ENCODE measurements at regions not wholly inside any gene's neighbourhood (a gene's known extent, or its start where the extent isn't known, plus 50 kb on each side); places are given as distances from the start of the nearest gene placed in this dataset.

DNA sequence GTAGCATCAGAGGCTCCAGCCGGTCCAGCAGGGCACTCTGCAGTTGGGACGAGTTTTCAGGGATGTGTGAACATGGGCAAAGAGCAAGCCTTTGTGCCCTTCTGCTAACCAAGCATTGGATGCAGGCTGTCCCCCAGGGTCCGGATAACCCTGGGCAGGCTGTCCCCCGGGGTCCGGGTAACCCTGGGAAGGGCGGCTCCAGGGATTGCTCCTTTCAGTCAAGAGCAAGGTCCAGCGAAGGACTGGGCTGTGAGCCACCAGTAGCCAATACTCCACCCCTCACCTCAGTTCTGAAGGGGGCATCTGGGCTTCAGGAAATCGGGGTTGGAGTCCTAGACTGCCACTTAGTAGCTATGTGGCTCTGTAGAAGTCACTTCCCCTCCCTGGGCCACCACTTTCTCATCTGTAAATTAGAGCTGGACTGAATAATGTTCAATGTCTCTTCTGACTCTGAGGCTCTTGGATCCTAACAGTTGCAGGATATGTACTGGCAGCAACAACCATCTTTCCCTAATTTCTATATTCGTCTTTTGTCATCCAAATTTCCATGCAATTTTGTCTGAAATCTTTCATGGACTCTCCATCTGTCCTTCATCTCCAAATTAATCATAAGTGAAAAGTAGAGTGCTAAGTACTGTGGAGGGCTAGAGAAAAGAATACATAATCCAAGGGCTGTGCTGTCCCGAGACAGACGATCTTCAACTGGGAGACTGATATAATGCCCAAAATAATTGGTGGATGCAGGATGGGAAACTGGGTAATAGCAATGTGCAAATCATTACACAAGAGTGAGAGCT, 137.4 kb upstream of the NTF3 start:
- H3K27ac ChIP-seq, result no peak overlapping the region
- H3K27me3 ChIP-seq, result peaks cover 4% of the 10 kb centered on the region
- H3K4me1 ChIP-seq, result no peaks in the 10 kb centered on the region
- no peaks in the 10 kb centered on the region for H3K36me3 ChIP-seq
- TF ChIP-seq CTCF (IDR thresholded peaks at IDR 0.05) (no peak), POLR2AphosphoS5 (IDR thresholded peaks at IDR 0.05) (no peak)
- no peak overlapping the region for H3K4me3 ChIP-seq
- no peaks in the 10 kb centered on the region for H3K9me3 ChIP-seq
- no peak for ATAC-seq
- 67 to 82% methylated on average over 4 to 6 of the region's 11 CpGs for WGBS, 2 donors (ENCODE audit: low coverage in 1 of 2)

- TF ChIP-seq POLR2A (IDR thresholded peaks at IDR 0.05) (no peak), POLR2AphosphoS5 (IDR thresholded peaks at IDR 0.05) (no peak), CTCF (IDR thresholded peaks at IDR 0.05) (no peak), EP300 (IDR thresholded peaks at IDR 0.05) (no peak)
- ATAC-seq, result no peak
- 71 to 82% methylated on average over 3 of the region's 3 CpGs for WGBS, 2 donors (ENCODE audit: low coverage in 1 of 2)
These were observed 136.8 kb upstream of the NTF3 start for GRCh38 chr12:5295151-5295550.

DNA sequence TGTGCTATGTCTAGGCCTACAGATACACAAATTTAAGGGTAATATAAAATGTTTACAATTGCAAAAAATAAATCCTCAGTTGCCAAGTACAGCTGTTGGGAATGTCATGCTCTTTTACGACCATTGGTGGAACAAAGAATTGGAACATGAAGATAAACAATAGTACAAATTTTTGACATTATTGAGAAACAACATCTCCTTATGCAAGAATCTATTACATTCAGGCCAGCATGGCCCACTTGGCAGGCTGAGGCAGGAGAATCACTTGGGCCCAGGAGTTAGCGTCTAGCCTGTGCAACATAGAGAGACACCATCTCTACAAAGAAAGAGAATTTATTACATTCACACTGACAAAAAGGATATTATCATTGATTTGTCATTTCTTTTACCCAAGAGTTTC, 135.9 kb upstream of the NTF3 start:
- H3K27ac ChIP-seq, result no peak overlapping the region
- no peaks in the 10 kb centered on the region for H3K4me1 ChIP-seq
- H3K4me3 ChIP-seq, result no peak overlapping the region
- no peaks in the 10 kb centered on the region for H3K36me3 ChIP-seq
- no peaks in the 10 kb centered on the region for H3K9me3 ChIP-seq
- 50 to 62% methylated on average over 1 to 2 of the region's 2 CpGs for WGBS, 2 donors (ENCODE audit: low coverage in 1 of 2)
- peaks cover under 1% of the 10 kb centered on the region for H3K27me3 ChIP-seq
- no peak for ATAC-seq
- TF ChIP-seq POLR2AphosphoS5 (IDR thresholded peaks at IDR 0.05) (no peak), POLR2A (IDR thresholded peaks at IDR 0.05) (no peak), EP300 (IDR thresholded peaks at IDR 0.05) (no peak), CTCF (IDR thresholded peaks at IDR 0.05) (no peak)

More at GRCh38 chr12:5295151-5295550, 136.8 kb upstream of the NTF3 start:
- no peaks in the 10 kb centered on the region for H3K4me1 ChIP-seq
- no peaks in the 10 kb centered on the region for H3K9me3 ChIP-seq
- H3K27me3 ChIP-seq, result peaks cover 4% of the 10 kb centered on the region
- H3K4me3 ChIP-seq, result no peak overlapping the region
- no peaks in the 10 kb centered on the region for H3K36me3 ChIP-seq
- no peak overlapping the region for H3K27ac ChIP-seq

- H3K27me3 ChIP-seq, result no peaks in the 10 kb centered on the region
- no peak overlapping the region for H3K27ac ChIP-seq
- H3K4me1 ChIP-seq, result no peaks in the 10 kb centered on the region
- H3K36me3 ChIP-seq, result no peaks in the 10 kb centered on the region
- no peak overlapping the region for H3K4me3 ChIP-seq
- no peaks in the 10 kb centered on the region for H3K9me3 ChIP-seq
- ATAC-seq, result no peak
- TF ChIP-seq EP300 (IDR thresholded peaks at IDR 0.05), result no peak
- no peak for TF ChIP-seq POLR2AphosphoS5 (IDR thresholded peaks at IDR 0.05)
- no peak for TF ChIP-seq CTCF (IDR thresholded peaks at IDR 0.05)
- no peak for TF ChIP-seq POLR2A (IDR thresholded peaks at IDR 0.05)
These were observed 130.4 kb upstream of the NTF3 start for GRCh38 chr12:5301539-5301938.

DNA sequence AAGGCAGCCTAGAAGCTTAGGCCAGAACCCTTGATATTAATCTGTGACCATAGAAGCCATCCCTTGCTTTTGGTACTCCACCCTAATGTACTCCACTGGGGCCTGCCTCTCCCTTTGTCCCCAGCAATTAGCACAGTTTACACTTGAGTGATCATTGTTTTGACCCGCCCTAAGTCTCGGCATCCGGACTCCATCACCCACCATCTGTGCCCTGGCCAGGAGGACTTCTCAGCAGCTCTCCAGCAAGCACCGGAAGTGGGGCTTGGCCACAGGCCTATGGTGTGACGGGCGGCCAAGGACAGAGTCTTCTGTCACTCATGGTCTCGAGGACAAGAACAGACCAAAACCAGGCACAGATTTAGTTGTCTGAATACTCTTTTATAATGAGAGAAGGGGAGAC, 126.5 kb upstream of the NTF3 start:
- H3K27me3 ChIP-seq, result no peaks in the 10 kb centered on the region
- H3K27ac ChIP-seq, result no peak overlapping the region
- H3K9me3 ChIP-seq, result no peaks in the 10 kb centered on the region
- peaks cover 0 to 12% (median 6%) of the 10 kb centered on the region in 3 donors for H3K4me1 ChIP-seq
- no peak overlapping the region for H3K4me3 ChIP-seq
- ATAC-seq, result no peak
- no peaks in the 10 kb centered on the region for H3K36me3 ChIP-seq
- 50% methylated on average over 3 of the region's 7 CpGs; no CpG with 5 or more reads in 1 of the 2 donors for WGBS, 2 donors (ENCODE audit: low coverage in 1 of 2)
- TF ChIP-seq EP300 (IDR thresholded peaks at IDR 0.05) (no peak), POLR2AphosphoS5 (IDR thresholded peaks at IDR 0.05) (no peak), CTCF (IDR thresholded peaks at IDR 0.05) (no peak), POLR2A (IDR thresholded peaks at IDR 0.05) (no peak)

Data from gastroesophageal sphincter (tissue), 4 donors.